ENCODE measurements at regions not wholly inside any gene's neighbourhood (a gene's known extent, or its start where the extent isn't known, plus 50 kb on each side); places are given as distances from the start of the nearest gene placed in this dataset.

DNA sequence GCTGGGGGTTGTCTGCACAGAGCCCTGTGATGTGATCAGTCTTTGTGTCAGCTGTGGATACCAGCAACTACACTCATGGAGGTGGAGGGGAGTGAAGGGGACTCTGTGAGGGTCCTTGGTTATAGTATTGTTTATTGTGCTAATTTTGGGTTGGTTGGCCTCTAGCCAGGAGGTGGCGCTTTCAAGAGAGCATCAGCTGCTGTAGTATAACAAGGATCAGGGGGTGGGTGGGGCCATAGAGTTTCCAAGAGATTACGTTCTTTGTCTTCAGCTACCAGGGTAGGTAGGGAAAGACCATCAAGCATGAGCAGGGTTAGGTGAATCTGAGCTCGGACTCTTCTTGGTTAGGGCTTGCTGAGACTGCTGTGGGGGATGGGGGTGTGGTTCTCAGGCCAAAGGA lies 97.1 kb upstream of the HS3ST3A1 start (continued):
- TF ChIP-seq, protein P1, sequence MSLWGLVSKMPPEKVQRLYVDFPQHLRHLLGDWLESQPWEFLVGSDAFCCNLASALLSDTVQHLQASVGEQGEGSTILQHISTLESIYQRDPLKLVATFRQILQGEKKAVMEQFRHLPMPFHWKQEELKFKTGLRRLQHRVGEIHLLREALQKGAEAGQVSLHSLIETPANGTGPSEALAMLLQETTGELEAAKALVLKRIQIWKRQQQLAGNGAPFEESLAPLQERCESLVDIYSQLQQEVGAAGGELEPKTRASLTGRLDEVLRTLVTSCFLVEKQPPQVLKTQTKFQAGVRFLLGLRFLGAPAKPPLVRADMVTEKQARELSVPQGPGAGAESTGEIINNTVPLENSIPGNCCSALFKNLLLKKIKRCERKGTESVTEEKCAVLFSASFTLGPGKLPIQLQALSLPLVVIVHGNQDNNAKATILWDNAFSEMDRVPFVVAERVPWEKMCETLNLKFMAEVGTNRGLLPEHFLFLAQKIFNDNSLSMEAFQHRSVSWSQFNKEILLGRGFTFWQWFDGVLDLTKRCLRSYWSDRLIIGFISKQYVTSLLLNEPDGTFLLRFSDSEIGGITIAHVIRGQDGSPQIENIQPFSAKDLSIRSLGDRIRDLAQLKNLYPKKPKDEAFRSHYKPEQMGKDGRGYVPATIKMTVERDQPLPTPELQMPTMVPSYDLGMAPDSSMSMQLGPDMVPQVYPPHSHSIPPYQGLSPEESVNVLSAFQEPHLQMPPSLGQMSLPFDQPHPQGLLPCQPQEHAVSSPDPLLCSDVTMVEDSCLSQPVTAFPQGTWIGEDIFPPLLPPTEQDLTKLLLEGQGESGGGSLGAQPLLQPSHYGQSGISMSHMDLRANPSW (CRISPR knock-in tag; conservative IDR thresholded peaks at IDR 0.05; ENCODE audit: low read depth): no peak
- TF ChIP-seq NFE2L1 (CRISPR knock-in tag; IDR thresholded peaks at IDR 0.05): no peak
- TF ChIP-seq, protein P2, sequence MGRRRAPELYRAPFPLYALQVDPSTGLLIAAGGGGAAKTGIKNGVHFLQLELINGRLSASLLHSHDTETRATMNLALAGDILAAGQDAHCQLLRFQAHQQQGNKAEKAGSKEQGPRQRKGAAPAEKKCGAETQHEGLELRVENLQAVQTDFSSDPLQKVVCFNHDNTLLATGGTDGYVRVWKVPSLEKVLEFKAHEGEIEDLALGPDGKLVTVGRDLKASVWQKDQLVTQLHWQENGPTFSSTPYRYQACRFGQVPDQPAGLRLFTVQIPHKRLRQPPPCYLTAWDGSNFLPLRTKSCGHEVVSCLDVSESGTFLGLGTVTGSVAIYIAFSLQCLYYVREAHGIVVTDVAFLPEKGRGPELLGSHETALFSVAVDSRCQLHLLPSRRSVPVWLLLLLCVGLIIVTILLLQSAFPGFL (CRISPR knock-in tag; IDR thresholded peaks at IDR 0.05; ENCODE audit: borderline replicate concordance): no peak
- TF ChIP-seq, protein P3, sequence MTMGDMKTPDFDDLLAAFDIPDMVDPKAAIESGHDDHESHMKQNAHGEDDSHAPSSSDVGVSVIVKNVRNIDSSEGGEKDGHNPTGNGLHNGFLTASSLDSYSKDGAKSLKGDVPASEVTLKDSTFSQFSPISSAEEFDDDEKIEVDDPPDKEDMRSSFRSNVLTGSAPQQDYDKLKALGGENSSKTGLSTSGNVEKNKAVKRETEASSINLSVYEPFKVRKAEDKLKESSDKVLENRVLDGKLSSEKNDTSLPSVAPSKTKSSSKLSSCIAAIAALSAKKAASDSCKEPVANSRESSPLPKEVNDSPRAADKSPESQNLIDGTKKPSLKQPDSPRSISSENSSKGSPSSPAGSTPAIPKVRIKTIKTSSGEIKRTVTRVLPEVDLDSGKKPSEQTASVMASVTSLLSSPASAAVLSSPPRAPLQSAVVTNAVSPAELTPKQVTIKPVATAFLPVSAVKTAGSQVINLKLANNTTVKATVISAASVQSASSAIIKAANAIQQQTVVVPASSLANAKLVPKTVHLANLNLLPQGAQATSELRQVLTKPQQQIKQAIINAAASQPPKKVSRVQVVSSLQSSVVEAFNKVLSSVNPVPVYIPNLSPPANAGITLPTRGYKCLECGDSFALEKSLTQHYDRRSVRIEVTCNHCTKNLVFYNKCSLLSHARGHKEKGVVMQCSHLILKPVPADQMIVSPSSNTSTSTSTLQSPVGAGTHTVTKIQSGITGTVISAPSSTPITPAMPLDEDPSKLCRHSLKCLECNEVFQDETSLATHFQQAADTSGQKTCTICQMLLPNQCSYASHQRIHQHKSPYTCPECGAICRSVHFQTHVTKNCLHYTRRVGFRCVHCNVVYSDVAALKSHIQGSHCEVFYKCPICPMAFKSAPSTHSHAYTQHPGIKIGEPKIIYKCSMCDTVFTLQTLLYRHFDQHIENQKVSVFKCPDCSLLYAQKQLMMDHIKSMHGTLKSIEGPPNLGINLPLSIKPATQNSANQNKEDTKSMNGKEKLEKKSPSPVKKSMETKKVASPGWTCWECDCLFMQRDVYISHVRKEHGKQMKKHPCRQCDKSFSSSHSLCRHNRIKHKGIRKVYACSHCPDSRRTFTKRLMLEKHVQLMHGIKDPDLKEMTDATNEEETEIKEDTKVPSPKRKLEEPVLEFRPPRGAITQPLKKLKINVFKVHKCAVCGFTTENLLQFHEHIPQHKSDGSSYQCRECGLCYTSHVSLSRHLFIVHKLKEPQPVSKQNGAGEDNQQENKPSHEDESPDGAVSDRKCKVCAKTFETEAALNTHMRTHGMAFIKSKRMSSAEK (CRISPR knock-in tag; IDR thresholded peaks at IDR 0.05; ENCODE audit: borderline replicate concordance): no peak
- TF ChIP-seq KAT7 (CRISPR knock-in tag; IDR thresholded peaks at IDR 0.05; ENCODE audit: borderline replicate concordance): no peak
- TF ChIP-seq, protein P4, sequence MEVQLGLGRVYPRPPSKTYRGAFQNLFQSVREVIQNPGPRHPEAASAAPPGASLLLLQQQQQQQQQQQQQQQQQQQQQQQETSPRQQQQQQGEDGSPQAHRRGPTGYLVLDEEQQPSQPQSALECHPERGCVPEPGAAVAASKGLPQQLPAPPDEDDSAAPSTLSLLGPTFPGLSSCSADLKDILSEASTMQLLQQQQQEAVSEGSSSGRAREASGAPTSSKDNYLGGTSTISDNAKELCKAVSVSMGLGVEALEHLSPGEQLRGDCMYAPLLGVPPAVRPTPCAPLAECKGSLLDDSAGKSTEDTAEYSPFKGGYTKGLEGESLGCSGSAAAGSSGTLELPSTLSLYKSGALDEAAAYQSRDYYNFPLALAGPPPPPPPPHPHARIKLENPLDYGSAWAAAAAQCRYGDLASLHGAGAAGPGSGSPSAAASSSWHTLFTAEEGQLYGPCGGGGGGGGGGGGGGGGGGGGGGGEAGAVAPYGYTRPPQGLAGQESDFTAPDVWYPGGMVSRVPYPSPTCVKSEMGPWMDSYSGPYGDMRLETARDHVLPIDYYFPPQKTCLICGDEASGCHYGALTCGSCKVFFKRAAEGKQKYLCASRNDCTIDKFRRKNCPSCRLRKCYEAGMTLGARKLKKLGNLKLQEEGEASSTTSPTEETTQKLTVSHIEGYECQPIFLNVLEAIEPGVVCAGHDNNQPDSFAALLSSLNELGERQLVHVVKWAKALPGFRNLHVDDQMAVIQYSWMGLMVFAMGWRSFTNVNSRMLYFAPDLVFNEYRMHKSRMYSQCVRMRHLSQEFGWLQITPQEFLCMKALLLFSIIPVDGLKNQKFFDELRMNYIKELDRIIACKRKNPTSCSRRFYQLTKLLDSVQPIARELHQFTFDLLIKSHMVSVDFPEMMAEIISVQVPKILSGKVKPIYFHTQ (CRISPR knock-in tag; IDR thresholded peaks at IDR 0.05): no peak
- TF ChIP-seq NFYB (CRISPR knock-in tag; conservative IDR thresholded peaks at IDR 0.05; ENCODE audit: low read depth): no peak
- TF ChIP-seq, protein P5, sequence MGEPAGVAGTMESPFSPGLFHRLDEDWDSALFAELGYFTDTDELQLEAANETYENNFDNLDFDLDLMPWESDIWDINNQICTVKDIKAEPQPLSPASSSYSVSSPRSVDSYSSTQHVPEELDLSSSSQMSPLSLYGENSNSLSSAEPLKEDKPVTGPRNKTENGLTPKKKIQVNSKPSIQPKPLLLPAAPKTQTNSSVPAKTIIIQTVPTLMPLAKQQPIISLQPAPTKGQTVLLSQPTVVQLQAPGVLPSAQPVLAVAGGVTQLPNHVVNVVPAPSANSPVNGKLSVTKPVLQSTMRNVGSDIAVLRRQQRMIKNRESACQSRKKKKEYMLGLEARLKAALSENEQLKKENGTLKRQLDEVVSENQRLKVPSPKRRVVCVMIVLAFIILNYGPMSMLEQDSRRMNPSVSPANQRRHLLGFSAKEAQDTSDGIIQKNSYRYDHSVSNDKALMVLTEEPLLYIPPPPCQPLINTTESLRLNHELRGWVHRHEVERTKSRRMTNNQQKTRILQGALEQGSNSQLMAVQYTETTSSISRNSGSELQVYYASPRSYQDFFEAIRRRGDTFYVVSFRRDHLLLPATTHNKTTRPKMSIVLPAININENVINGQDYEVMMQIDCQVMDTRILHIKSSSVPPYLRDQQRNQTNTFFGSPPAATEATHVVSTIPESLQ (CRISPR knock-in tag; IDR thresholded peaks at IDR 0.05): no peak
- TF ChIP-seq, protein P6, sequence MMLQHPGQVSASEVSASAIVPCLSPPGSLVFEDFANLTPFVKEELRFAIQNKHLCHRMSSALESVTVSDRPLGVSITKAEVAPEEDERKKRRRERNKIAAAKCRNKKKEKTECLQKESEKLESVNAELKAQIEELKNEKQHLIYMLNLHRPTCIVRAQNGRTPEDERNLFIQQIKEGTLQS (CRISPR knock-in tag; conservative IDR thresholded peaks at IDR 0.05): no peak

DNA sequence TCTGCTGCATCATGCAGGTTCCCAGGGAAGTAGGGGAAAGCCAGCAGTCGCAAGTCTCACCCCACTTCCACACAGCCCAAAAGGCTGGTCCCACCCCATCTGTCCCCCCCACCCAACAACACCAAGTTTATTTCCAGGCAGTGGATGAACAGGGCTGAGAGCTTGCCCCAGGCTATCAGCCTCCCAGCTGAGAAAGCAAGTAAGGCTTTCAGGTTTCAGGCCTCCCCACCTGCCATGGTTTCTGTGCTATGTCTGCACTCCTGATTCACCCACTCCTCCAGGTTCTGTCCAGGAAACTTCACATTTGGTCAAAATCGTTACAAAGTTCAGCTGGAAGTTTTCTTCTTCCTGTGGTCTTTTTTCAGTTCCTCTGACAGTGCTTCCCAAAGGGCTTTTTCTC lies 97.5 kb upstream of the HS3ST3A1 start:
- peaks cover 7% of the 10 kb centered on the region; the same call in 1 of the 2 replicates for H3K36me3 Mint-ChIP-seq
- H3K4me3 Mint-ChIP-seq: no peak overlapping the region
- H3K9me3 Mint-ChIP-seq: peaks cover 35% of the 10 kb centered on the region
- no peaks in the 10 kb centered on the region for H3K4me1 Mint-ChIP-seq
- DNase-seq (ENCODE audit: low spot score) (no peak), ATAC-seq (no peak)
- H3K27ac Mint-ChIP-seq: no peak overlapping the region
- H3K27me3 Mint-ChIP-seq (ENCODE audit: low read depth): no peaks in the 10 kb centered on the region
- CTCF ChIA-PET: interaction anchor here (1.4 kb wide), 1 partner anchor 504 kb away, joined by 4 read pairs; no protein-coding TSS in a partner anchor
- POLR2A ChIA-PET: interaction anchor here (0.6 kb wide), 1 partner anchor 579 kb away, joined by 5 read pairs; no protein-coding TSS in a partner anchor
- no peak for TF ChIP-seq ETV6 (CRISPR knock-in tag; IDR thresholded peaks at IDR 0.05)
- TF ChIP-seq, protein P7, sequence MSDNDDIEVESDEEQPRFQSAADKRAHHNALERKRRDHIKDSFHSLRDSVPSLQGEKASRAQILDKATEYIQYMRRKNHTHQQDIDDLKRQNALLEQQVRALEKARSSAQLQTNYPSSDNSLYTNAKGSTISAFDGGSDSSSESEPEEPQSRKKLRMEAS (CRISPR knock-in tag; IDR thresholded peaks at IDR 0.05): no peak
- TF ChIP-seq, protein P1 (CRISPR knock-in tag; conservative IDR thresholded peaks at IDR 0.05; ENCODE audit: low read depth): no peak
- TF ChIP-seq SMAD3 (CRISPR knock-in tag; IDR thresholded peaks at IDR 0.05; ENCODE audit: borderline replicate concordance): no peak
- no peak for TF ChIP-seq ZNF396 (CRISPR knock-in tag; IDR thresholded peaks at IDR 0.05; ENCODE audit: borderline replicate concordance)
- TF ChIP-seq, protein P8, sequence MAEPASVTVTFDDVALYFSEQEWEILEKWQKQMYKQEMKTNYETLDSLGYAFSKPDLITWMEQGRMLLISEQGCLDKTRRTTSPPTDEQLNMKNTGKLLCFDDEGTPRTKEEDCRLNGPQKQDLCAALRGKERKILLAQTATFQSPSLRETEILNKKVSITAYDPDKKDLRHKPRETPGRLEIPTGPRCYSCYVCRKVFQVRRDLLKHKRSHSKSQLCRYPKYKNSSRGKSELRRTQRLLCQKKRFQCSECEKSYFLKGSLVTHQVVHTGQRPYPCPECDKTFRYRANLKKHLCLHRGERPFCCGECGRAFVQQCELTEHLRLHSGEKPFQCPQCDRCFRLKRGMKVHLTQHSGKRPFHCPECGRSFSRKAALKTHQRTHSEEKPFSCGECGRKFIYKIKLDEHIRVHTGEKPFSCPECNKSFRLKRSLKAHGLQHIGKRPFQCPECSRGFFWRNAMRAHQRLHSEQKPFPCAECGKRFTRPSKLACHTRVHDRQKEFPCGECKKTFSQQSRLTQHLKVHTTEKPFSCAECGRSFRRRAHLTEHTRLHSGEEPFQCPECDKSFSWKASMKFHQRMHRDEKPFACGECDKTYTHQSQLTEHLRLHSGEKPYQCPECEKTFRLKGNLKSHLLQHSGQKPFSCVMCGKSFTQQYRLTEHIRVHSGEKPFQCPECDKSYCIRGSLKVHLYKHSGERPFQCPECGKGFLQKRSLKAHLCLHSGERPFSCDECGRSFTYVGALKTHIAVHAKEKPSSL (CRISPR knock-in tag; conservative IDR thresholded peaks at IDR 0.05): no peak
- no peak for TF ChIP-seq ZNF317 (CRISPR knock-in tag; IDR thresholded peaks at IDR 0.05; ENCODE audit: borderline replicate concordance, low read depth)

Measured in WTC11 (cell line).